ENCODE measurements at regions not wholly inside any gene's neighbourhood (a gene's known extent, or its start where the extent isn't known, plus 50 kb on each side); places are given as distances from the start of the nearest gene placed in this dataset.

DNA sequence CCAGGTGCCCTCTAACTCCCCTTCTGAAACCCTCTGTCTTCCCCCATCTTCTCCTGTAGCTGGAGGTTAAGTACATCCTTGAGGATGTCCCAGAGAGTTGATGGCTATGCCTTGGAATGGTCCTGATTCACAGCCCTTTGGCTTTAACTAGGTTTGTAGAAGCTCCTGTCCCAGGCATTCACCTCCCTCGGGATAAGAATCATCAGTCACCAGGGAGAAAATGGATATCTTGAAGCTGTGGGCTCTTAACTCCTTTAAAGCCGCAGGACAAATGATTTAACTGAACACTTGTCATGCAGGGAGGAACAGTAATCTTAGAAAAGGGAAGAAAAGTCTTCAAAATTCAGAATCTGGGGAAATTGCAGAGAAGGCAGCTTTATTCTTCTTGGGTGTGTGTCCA lies 139.9 kb downstream of the PSAT1 start:
- Histone ChIP-seq H3K9me3 (ENCODE audit: insufficient read depth, low read length) (no peaks in the 10 kb centered on the region), H3K36me3 (ENCODE audit: low read length) (no peaks in the 10 kb centered on the region), H3K79me2 (ENCODE audit: insufficient read depth, low read length) (no peaks in the 10 kb centered on the region), H4K20me1 (ENCODE audit: low read depth, low read length) (no peaks in the 10 kb centered on the region), H3K27ac (ENCODE audit: low read depth, low read length) (no peak overlapping the region), H3K27me3 (ENCODE audit: low read length) (no peaks in the 10 kb centered on the region), H3K4me2 (ENCODE audit: low read depth, low read length, poor library complexity, severe bottlenecking) (no peak overlapping the region), H3F3A (ENCODE audit: insufficient read depth) (no peaks in the 10 kb centered on the region), H2AFZ (ENCODE audit: low read depth, low read length, severe bottlenecking) (no peak overlapping the region), H3K9ac (ENCODE audit: low read length) (no peak overlapping the region), H3K4me3 (ENCODE audit: insufficient read depth, low read length, poor library complexity, severe bottlenecking) (no peak overlapping the region), H3K9me2 (replicated peaks; ENCODE audit: insufficient read depth, low read length) (no peaks in the 10 kb centered on the region)
- TF ChIP-seq, protein P1, sequence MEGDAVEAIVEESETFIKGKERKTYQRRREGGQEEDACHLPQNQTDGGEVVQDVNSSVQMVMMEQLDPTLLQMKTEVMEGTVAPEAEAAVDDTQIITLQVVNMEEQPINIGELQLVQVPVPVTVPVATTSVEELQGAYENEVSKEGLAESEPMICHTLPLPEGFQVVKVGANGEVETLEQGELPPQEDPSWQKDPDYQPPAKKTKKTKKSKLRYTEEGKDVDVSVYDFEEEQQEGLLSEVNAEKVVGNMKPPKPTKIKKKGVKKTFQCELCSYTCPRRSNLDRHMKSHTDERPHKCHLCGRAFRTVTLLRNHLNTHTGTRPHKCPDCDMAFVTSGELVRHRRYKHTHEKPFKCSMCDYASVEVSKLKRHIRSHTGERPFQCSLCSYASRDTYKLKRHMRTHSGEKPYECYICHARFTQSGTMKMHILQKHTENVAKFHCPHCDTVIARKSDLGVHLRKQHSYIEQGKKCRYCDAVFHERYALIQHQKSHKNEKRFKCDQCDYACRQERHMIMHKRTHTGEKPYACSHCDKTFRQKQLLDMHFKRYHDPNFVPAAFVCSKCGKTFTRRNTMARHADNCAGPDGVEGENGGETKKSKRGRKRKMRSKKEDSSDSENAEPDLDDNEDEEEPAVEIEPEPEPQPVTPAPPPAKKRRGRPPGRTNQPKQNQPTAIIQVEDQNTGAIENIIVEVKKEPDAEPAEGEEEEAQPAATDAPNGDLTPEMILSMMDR (IDR thresholded peaks at IDR 0.05; ENCODE audit: insufficient read depth, low read length, poor library complexity, severe bottlenecking): no peak
- TF ChIP-seq EZH2phosphoT487 (conservative IDR thresholded peaks at IDR 0.05; ENCODE audit: low read length): no peak

DNA sequence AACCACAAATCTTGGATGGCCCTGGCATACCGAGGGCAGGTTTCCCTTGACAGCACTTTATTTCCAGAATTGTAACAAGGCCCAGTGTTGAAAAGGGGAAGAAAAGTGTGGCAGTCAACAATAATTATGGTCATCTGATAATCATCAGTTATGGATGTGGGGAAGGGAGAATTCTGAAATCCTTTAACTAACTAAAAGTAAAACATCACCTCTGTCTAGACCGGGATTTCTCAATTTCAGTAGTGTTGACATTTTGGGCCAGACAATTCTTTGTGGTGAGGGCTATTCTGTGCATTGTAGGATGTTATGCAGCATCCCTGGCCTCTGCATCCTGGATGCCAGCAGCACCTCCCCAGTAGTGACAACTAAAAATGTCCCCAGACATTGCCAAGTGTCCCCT lies 140.4 kb downstream of the PSAT1 start:
- Histone ChIP-seq H3F3A (ENCODE audit: insufficient read depth) (no peaks in the 10 kb centered on the region), H4K20me1 (ENCODE audit: low read depth, low read length) (no peaks in the 10 kb centered on the region), H3K4me2 (ENCODE audit: low read depth, low read length, poor library complexity, severe bottlenecking) (no peak overlapping the region), H3K4me3 (ENCODE audit: insufficient read depth, low read length, poor library complexity, severe bottlenecking) (no peak overlapping the region), H2AFZ (ENCODE audit: low read depth, low read length, severe bottlenecking) (no peak overlapping the region), H3K27me3 (ENCODE audit: low read length) (no peaks in the 10 kb centered on the region), H3K79me2 (ENCODE audit: insufficient read depth, low read length) (no peaks in the 10 kb centered on the region), H3K36me3 (ENCODE audit: low read length) (no peaks in the 10 kb centered on the region), H3K9me2 (replicated peaks; ENCODE audit: insufficient read depth, low read length) (no peaks in the 10 kb centered on the region), H3K9ac (ENCODE audit: low read length) (no peak overlapping the region), H3K9me3 (ENCODE audit: insufficient read depth, low read length) (no peaks in the 10 kb centered on the region), H3K27ac (ENCODE audit: low read depth, low read length) (no peak overlapping the region)
- no peak for TF ChIP-seq EZH2phosphoT487 (conservative IDR thresholded peaks at IDR 0.05; ENCODE audit: low read length)
- TF ChIP-seq, protein P1 (IDR thresholded peaks at IDR 0.05; ENCODE audit: insufficient read depth, low read length, poor library complexity, severe bottlenecking): no peak

DNA sequence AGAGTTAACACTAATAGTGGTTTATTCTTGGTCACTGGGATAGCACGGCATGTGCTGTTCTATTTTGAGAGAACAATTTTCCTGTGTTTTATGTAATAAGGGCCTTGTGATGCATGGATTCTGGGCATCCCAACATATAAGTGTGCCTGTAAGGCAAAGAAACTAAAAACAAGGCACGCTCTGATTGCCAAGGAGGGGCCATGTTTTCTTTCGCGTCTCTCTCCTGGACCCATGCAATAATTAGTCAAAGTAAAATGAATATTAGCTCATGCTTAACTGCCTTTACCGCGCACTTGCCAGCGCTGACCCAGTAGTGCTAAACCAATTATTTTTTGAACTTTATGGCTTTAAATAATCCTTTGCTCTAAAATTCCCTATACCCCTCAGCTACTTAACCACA lies 140.9 kb downstream of the PSAT1 start:
- no peaks in the 10 kb centered on the region for H3K27me3 ChIP-seq (ENCODE audit: low read length)
- no peaks in the 10 kb centered on the region for H3K79me2 ChIP-seq (ENCODE audit: insufficient read depth, low read length)
- H2AFZ ChIP-seq (ENCODE audit: low read depth, low read length, severe bottlenecking): no peak overlapping the region
- no peaks in the 10 kb centered on the region for H3K9me2 ChIP-seq (replicated peaks; ENCODE audit: insufficient read depth, low read length)
- H3F3A ChIP-seq (ENCODE audit: insufficient read depth): no peaks in the 10 kb centered on the region
- H4K20me1 ChIP-seq (ENCODE audit: low read depth, low read length): no peaks in the 10 kb centered on the region
- H3K4me2 ChIP-seq (ENCODE audit: low read depth, low read length, poor library complexity, severe bottlenecking): no peak overlapping the region
- H3K27ac ChIP-seq (ENCODE audit: low read depth, low read length): no peak overlapping the region
- H3K36me3 ChIP-seq (ENCODE audit: low read length): no peaks in the 10 kb centered on the region
- H3K9me3 ChIP-seq (ENCODE audit: insufficient read depth, low read length): no peaks in the 10 kb centered on the region
- no peak overlapping the region for H3K9ac ChIP-seq (ENCODE audit: low read length)
- no peak for TF ChIP-seq EZH2phosphoT487 (conservative IDR thresholded peaks at IDR 0.05; ENCODE audit: low read length)
- TF ChIP-seq, protein P1 (IDR thresholded peaks at IDR 0.05; ENCODE audit: insufficient read depth, low read length, poor library complexity, severe bottlenecking): no peak
- no peak overlapping the region for H3K4me3 ChIP-seq (ENCODE audit: insufficient read depth, low read length, poor library complexity, severe bottlenecking)
